ENCODE measurements at regions not wholly inside any gene's neighbourhood (a gene's known extent, or its start where the extent isn't known, plus 50 kb on each side); places are given as distances from the start of the nearest gene placed in this dataset.

GRCh38 chr15:38867556-38867955 lies 302.9 kb upstream of the RASGRP1 start:
- no peak overlapping the region for H3K4me3 ChIP-seq (ENCODE audit: insufficient read depth, low read length, poor library complexity, severe bottlenecking)
- no peaks in the 10 kb centered on the region for H3K79me2 ChIP-seq (ENCODE audit: insufficient read depth, low read length)
- no peaks in the 10 kb centered on the region for H3K36me3 ChIP-seq (ENCODE audit: low read length)
- TF ChIP-seq CTCF (IDR thresholded peaks at IDR 0.05; ENCODE audit: insufficient read depth, low read length, poor library complexity, severe bottlenecking), result no peak
- no peak for TF ChIP-seq EZH2phosphoT487 (conservative IDR thresholded peaks at IDR 0.05; ENCODE audit: low read length)
- no peak overlapping the region for H2AFZ ChIP-seq (ENCODE audit: low read depth, low read length, severe bottlenecking)
- H3K27me3 ChIP-seq (ENCODE audit: low read length), result no peaks in the 10 kb centered on the region
- H3K4me2 ChIP-seq (ENCODE audit: low read depth, low read length, poor library complexity, severe bottlenecking), result no peak overlapping the region
- H3K9me2 ChIP-seq (replicated peaks; ENCODE audit: insufficient read depth, low read length), result no peaks in the 10 kb centered on the region
- H3K27ac ChIP-seq (ENCODE audit: low read depth, low read length), result no peak overlapping the region
- H3F3A ChIP-seq (ENCODE audit: insufficient read depth), result no peaks in the 10 kb centered on the region
- no peaks in the 10 kb centered on the region for H3K9me3 ChIP-seq (ENCODE audit: insufficient read depth, low read length)
- H4K20me1 ChIP-seq (ENCODE audit: low read depth, low read length), result no peaks in the 10 kb centered on the region
- H3K9ac ChIP-seq (ENCODE audit: low read length), result no peak overlapping the region

- Histone ChIP-seq H3K4me3 (ENCODE audit: insufficient read depth, low read length, poor library complexity, severe bottlenecking) (no peak overlapping the region), H3K4me2 (ENCODE audit: low read depth, low read length, poor library complexity, severe bottlenecking) (no peak overlapping the region), H3K27me3 (ENCODE audit: low read length) (no peaks in the 10 kb centered on the region), H3K9me2 (replicated peaks; ENCODE audit: insufficient read depth, low read length) (no peaks in the 10 kb centered on the region), H3K79me2 (ENCODE audit: insufficient read depth, low read length) (no peaks in the 10 kb centered on the region), H3K9ac (ENCODE audit: low read length) (no peak overlapping the region), H3F3A (ENCODE audit: insufficient read depth) (no peaks in the 10 kb centered on the region), H4K20me1 (ENCODE audit: low read depth, low read length) (no peaks in the 10 kb centered on the region), H3K9me3 (ENCODE audit: insufficient read depth, low read length) (no peaks in the 10 kb centered on the region), H2AFZ (ENCODE audit: low read depth, low read length, severe bottlenecking) (no peak overlapping the region), H3K36me3 (ENCODE audit: low read length) (no peaks in the 10 kb centered on the region), H3K27ac (ENCODE audit: low read depth, low read length) (no peak overlapping the region)
- TF ChIP-seq EZH2phosphoT487 (conservative IDR thresholded peaks at IDR 0.05; ENCODE audit: low read length), result no peak
- no peak for TF ChIP-seq CTCF (IDR thresholded peaks at IDR 0.05; ENCODE audit: insufficient read depth, low read length, poor library complexity, severe bottlenecking)
Measured at GRCh38 chr15:38868326-38869114, 303.9 kb upstream of the RASGRP1 start.

DNA sequence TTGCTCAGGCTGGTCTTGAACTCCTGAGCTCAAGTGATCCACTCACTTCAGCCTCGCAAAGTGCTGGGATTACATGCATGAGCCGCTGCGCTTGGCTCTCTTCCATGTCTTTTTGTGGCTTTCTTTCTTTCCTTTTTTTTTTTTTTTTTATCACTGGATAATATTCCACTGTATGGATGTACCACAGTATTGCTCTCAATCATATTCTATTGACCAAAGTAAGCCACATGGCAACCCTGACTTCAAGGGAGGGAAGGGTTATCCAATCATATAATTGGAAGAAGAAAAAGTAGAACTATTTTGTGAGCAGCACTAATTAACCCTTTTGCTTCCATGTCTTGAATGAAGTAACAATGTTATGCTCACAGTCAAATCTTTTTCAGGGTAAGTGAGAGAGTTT lies 307.0 kb upstream of the RASGRP1 start:
- TF ChIP-seq EZH2phosphoT487 (conservative IDR thresholded peaks at IDR 0.05; ENCODE audit: low read length) (no peak), CTCF (IDR thresholded peaks at IDR 0.05; ENCODE audit: insufficient read depth, low read length, poor library complexity, severe bottlenecking) (no peak)
- Histone ChIP-seq H3K27me3 (ENCODE audit: low read length) (no peaks in the 10 kb centered on the region), H3K4me2 (ENCODE audit: low read depth, low read length, poor library complexity, severe bottlenecking) (no peak overlapping the region), H3K9me3 (ENCODE audit: insufficient read depth, low read length) (no peaks in the 10 kb centered on the region), H3F3A (ENCODE audit: insufficient read depth) (no peaks in the 10 kb centered on the region), H3K9me2 (replicated peaks; ENCODE audit: insufficient read depth, low read length) (no peaks in the 10 kb centered on the region), H3K79me2 (ENCODE audit: insufficient read depth, low read length) (no peaks in the 10 kb centered on the region), H2AFZ (ENCODE audit: low read depth, low read length, severe bottlenecking) (no peak overlapping the region), H4K20me1 (ENCODE audit: low read depth, low read length) (no peaks in the 10 kb centered on the region), H3K9ac (ENCODE audit: low read length) (no peak overlapping the region), H3K4me3 (ENCODE audit: insufficient read depth, low read length, poor library complexity, severe bottlenecking) (no peak overlapping the region), H3K36me3 (ENCODE audit: low read length) (no peaks in the 10 kb centered on the region), H3K27ac (ENCODE audit: low read depth, low read length) (no peak overlapping the region)

Measured in SU-DHL-6 (cell line).